ENCODE measurements at regions not wholly inside any gene's neighbourhood (a gene's known extent, or its start where the extent isn't known, plus 50 kb on each side); places are given as distances from the start of the nearest gene placed in this dataset.

- Histone ChIP-seq H3K9ac (ENCODE audit: insufficient read depth in 1 of 2, low read length in 2 of 2) (no peak overlapping the region), H3K36me3 (ENCODE audit: control insufficient read depth in 4 of 4, insufficient read depth in 4 of 4, low read length in 4 of 4) (no peaks in the 10 kb centered on the region), H3K4me3 (no peak overlapping the region), H3K27ac (ENCODE audit: low read depth in 1 of 2, low read length in 1 of 2) (peak overlapping the region in 1 of 2 donors; percentile 66), H3K27me3 (ENCODE audit: control insufficient read depth in 3 of 3, insufficient read depth in 3 of 3, low read length in 2 of 3) (no peaks in the 10 kb centered on the region), H3K4me1 (ENCODE audit: control insufficient read depth in 5 of 5, insufficient read depth in 5 of 5, low read length in 5 of 5) (peaks cover 0 to 10% (median 7%) of the 10 kb centered on the region in 5 donors), H3K9me3 (ENCODE audit: control insufficient read depth in 4 of 4, insufficient read depth in 3 of 4, low read length in 3 of 4) (no peaks in the 10 kb centered on the region)
- 73 to 75% methylated on average over 12 of the region's 12 CpGs for WGBS, 2 donors
- peak in 1 of 3 donors; percentile 27 for DNase-seq
- no peak for ATAC-seq (ENCODE audit: insufficient read depth, low FRiP score)
- TF ChIP-seq, protein P1, sequence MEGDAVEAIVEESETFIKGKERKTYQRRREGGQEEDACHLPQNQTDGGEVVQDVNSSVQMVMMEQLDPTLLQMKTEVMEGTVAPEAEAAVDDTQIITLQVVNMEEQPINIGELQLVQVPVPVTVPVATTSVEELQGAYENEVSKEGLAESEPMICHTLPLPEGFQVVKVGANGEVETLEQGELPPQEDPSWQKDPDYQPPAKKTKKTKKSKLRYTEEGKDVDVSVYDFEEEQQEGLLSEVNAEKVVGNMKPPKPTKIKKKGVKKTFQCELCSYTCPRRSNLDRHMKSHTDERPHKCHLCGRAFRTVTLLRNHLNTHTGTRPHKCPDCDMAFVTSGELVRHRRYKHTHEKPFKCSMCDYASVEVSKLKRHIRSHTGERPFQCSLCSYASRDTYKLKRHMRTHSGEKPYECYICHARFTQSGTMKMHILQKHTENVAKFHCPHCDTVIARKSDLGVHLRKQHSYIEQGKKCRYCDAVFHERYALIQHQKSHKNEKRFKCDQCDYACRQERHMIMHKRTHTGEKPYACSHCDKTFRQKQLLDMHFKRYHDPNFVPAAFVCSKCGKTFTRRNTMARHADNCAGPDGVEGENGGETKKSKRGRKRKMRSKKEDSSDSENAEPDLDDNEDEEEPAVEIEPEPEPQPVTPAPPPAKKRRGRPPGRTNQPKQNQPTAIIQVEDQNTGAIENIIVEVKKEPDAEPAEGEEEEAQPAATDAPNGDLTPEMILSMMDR (IDR thresholded peaks at IDR 0.05; ENCODE audit: control extremely low read depth, extremely low read depth), result no peak
Observed at GRCh38 chr12:116373572-116374206, 96.2 kb upstream of the MED13L start.

DNA sequence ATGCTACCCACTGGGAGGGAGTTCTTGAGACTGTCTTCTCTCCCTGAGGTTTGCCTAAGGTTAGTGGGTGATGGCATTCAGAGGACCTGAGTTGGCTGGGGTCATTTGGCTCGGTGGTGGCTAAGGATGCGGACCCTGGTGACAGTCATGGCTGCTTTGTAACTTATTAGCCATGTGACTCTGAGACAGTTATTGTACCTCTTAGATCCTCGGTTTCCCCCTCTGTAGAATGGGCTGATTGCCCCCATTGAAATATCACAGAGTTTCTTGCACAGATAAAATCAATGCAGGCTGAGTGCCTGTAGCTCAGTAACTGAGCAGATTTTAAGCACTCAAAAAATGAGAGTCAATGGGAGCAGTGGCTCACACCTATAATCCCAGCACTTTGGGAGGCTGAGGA lies 96.7 kb upstream of the MED13L start:
- TF ChIP-seq, protein P1 (IDR thresholded peaks at IDR 0.05; ENCODE audit: control extremely low read depth, extremely low read depth), result no peak
- Histone ChIP-seq H3K9ac (ENCODE audit: insufficient read depth in 1 of 2, low read length in 2 of 2) (no peak overlapping the region), H3K27ac (ENCODE audit: low read depth in 1 of 2, low read length in 1 of 2) (no peak overlapping the region), H3K4me1 (ENCODE audit: control insufficient read depth in 5 of 5, insufficient read depth in 5 of 5, low read length in 5 of 5) (peaks cover 0 to 10% (median 7%) of the 10 kb centered on the region in 5 donors), H3K36me3 (ENCODE audit: control insufficient read depth in 4 of 4, insufficient read depth in 4 of 4, low read length in 4 of 4) (no peaks in the 10 kb centered on the region), H3K9me3 (ENCODE audit: control insufficient read depth in 4 of 4, insufficient read depth in 3 of 4, low read length in 3 of 4) (no peaks in the 10 kb centered on the region), H3K4me3 (no peak overlapping the region), H3K27me3 (ENCODE audit: control insufficient read depth in 3 of 3, insufficient read depth in 3 of 3, low read length in 2 of 3) (no peaks in the 10 kb centered on the region)
- 77 to 94% methylated on average over 3 of the region's 3 CpGs for WGBS, 2 donors
- ATAC-seq (ENCODE audit: insufficient read depth, low FRiP score) (no peak), DNase-seq (no peak)

- no peaks in the 10 kb centered on the region for H3K9me3 ChIP-seq (ENCODE audit: control insufficient read depth in 4 of 4, insufficient read depth in 3 of 4, low read length in 3 of 4)
- no peaks in the 10 kb centered on the region for H3K36me3 ChIP-seq (ENCODE audit: control insufficient read depth in 4 of 4, insufficient read depth in 4 of 4, low read length in 4 of 4)
- H3K27me3 ChIP-seq (ENCODE audit: control insufficient read depth in 3 of 3, insufficient read depth in 3 of 3, low read length in 2 of 3), result no peaks in the 10 kb centered on the region
- peaks cover 0 to 10% (median 7%) of the 10 kb centered on the region in 5 donors for H3K4me1 ChIP-seq (ENCODE audit: control insufficient read depth in 5 of 5, insufficient read depth in 5 of 5, low read length in 5 of 5)
- TF ChIP-seq, protein P1 (IDR thresholded peaks at IDR 0.05; ENCODE audit: control extremely low read depth, extremely low read depth), result no peak
- H3K27ac ChIP-seq (ENCODE audit: low read depth in 1 of 2, low read length in 1 of 2), result no peak overlapping the region
- WGBS, 2 donors, result 95 to 98% methylated on average over 9 of the region's 9 CpGs
- ATAC-seq (ENCODE audit: insufficient read depth, low FRiP score) (no peak), DNase-seq (no peak)
- no peak overlapping the region for H3K9ac ChIP-seq (ENCODE audit: insufficient read depth in 1 of 2, low read length in 2 of 2)
- H3K4me3 ChIP-seq, result no peak overlapping the region
Observed at GRCh38 chr12:116375278-116375842, 97.9 kb upstream of the MED13L start.

Data from lung (tissue), 11 donors.